ENCODE measurements at regions not wholly inside any gene's neighbourhood (a gene's known extent, or its start where the extent isn't known, plus 50 kb on each side); places are given as distances from the start of the nearest gene placed in this dataset.
"Not testable (repeated sequence)": the region's sequence is repeated elsewhere in the genome, so short reads cannot be mapped to it uniquely, and the experiment has no call there.

DNA sequence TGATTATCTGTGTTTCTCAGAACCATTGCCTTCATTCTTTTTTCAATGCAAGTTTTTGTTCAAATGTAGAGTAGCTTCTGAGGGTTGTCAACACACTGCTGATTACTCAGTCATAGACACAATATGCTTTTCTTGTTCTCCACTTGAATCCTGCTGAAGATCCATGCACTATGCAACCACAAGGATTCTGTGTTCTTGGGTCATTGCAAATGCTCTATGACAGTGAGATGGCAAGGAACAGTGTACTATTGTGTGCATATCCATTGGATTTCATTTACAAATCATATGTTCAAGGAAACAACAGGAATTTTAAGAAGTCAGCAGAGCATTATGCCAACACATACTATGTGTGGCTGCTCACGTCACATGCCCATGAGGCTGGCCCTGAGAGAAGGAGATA, 1590.2 kb downstream of the EFNA5 start:
- H3K4me3 ChIP-seq: no peak overlapping the region
- no peaks in the 10 kb centered on the region for H3K36me3 ChIP-seq (ENCODE audit: insufficient read depth, low read length)
- no peak overlapping the region for H3K9ac ChIP-seq (ENCODE audit: insufficient read length)
- no peak overlapping the region for H3K27ac ChIP-seq
- no peak for TF ChIP-seq FOXP2 (optimal IDR thresholded peaks at IDR 0.05; ENCODE audit: control extremely low read depth, extremely low read length, insufficient read depth)
- TF ChIP-seq EZH2 (IDR thresholded peaks at IDR 0.05): no peak
- TF ChIP-seq POLR2AphosphoS5 (IDR thresholded peaks at IDR 0.05; ENCODE audit: borderline replicate concordance, low read depth, low read length): no peak
- no peaks in the 10 kb centered on the region for H3K9me3 ChIP-seq (ENCODE audit: low read depth, low read length)
- DNase-seq (ENCODE audit: low read depth, low spot score): no peak

DNA sequence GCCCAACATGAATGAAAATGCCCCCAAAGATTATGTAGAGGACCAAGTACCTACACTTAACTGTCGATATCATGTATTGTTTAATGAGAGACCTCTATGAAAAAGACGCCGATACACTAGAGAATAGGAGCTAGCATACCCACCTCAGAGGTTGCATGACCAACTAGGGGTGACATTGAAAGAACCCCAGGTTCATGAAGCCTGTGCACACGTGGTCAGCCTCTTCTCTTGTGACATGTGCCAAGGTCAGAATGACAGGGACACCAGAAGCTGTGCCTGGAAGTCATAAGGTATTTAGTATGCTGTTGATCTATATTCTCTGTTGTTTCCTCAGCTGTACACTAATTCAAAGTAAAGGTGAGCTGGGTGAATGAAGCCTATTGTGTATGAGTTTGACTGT, 1594.1 kb downstream of the EFNA5 start:
- Histone ChIP-seq H3K27ac (no peak overlapping the region), H3K4me3 (no peak overlapping the region), H3K36me3 (ENCODE audit: insufficient read depth, low read length) (no peaks in the 10 kb centered on the region), H3K9ac (ENCODE audit: insufficient read length) (no peak overlapping the region), H3K9me3 (ENCODE audit: low read depth, low read length) (no peaks in the 10 kb centered on the region)
- DNase-seq (ENCODE audit: low read depth, low spot score): no peak
- no peak for TF ChIP-seq FOXP2 (optimal IDR thresholded peaks at IDR 0.05; ENCODE audit: control extremely low read depth, extremely low read length, insufficient read depth)
- TF ChIP-seq EZH2 (IDR thresholded peaks at IDR 0.05): no peak
- no peak for TF ChIP-seq POLR2AphosphoS5 (IDR thresholded peaks at IDR 0.05; ENCODE audit: borderline replicate concordance, low read depth, low read length)

GRCh38 chr5:106072208-106072607, 1598.5 kb downstream of the EFNA5 start:
- no peak for DNase-seq (ENCODE audit: low read depth, low spot score)

GRCh38 chr5:106047341-106047740, 1623.4 kb downstream of the EFNA5 start:
- Histone ChIP-seq H3K36me3 (ENCODE audit: insufficient read depth, low read length) (no peaks in the 10 kb centered on the region), H3K9me3 (ENCODE audit: low read depth, low read length) (no peaks in the 10 kb centered on the region), H3K4me3 (no peak overlapping the region), H3K9ac (ENCODE audit: insufficient read length) (no peak overlapping the region), H3K27ac (no peak overlapping the region)
- DNase-seq (ENCODE audit: low read depth, low spot score): no peak
- TF ChIP-seq EZH2 (IDR thresholded peaks at IDR 0.05) (no peak), POLR2AphosphoS5 (IDR thresholded peaks at IDR 0.05; ENCODE audit: borderline replicate concordance, low read depth, low read length) (no peak), FOXP2 (optimal IDR thresholded peaks at IDR 0.05; ENCODE audit: control extremely low read depth, extremely low read length, insufficient read depth) (no peak)

More at GRCh38 chr5:106072208-106072607, 1598.5 kb downstream of the EFNA5 start:
- H3K9me3 ChIP-seq (ENCODE audit: low read depth, low read length): no peaks in the 10 kb centered on the region
- no peak for TF ChIP-seq EZH2 (IDR thresholded peaks at IDR 0.05)
- TF ChIP-seq POLR2AphosphoS5 (IDR thresholded peaks at IDR 0.05; ENCODE audit: borderline replicate concordance, low read depth, low read length): no peak
- TF ChIP-seq FOXP2 (optimal IDR thresholded peaks at IDR 0.05; ENCODE audit: control extremely low read depth, extremely low read length, insufficient read depth): no peak
- H3K9ac ChIP-seq (ENCODE audit: insufficient read length): no peak overlapping the region
- H3K36me3 ChIP-seq (ENCODE audit: insufficient read depth, low read length): no peaks in the 10 kb centered on the region
- no peak overlapping the region for H3K4me3 ChIP-seq
- H3K27ac ChIP-seq: no peak overlapping the region

GRCh38 chr5:106032069-106032468, 1638.7 kb downstream of the EFNA5 start:
- H3K36me3 ChIP-seq (ENCODE audit: insufficient read depth, low read length); H3K9ac ChIP-seq (ENCODE audit: insufficient read length); DNase-seq (ENCODE audit: low read depth, low spot score); H3K4me3 ChIP-seq; H3K27ac ChIP-seq; H3K9me3 ChIP-seq (ENCODE audit: low read depth, low read length): not testable (repeated sequence)

DNA sequence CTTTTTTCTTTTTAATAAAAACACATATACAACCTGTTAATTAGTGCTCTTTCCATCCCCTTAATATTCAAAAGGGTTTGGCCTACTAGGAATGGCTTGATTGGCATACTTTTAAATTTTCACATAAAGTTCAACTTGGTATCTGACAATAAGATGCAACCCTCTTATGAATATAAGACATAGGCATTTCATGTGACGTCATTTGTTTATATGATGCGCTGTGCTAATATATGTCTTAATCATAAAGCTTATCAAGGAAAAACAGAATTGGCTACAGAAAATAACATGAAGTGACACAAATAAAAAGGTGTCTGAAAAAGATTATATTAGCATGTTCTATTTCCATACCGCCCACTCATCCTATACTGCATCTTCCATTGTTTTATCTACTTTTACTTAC, 1642.4 kb downstream of the EFNA5 start:
- H3K27ac ChIP-seq: no peak overlapping the region
- no peaks in the 10 kb centered on the region for H3K36me3 ChIP-seq (ENCODE audit: insufficient read depth, low read length)
- TF ChIP-seq POLR2AphosphoS5 (IDR thresholded peaks at IDR 0.05; ENCODE audit: borderline replicate concordance, low read depth, low read length) (no peak), FOXP2 (optimal IDR thresholded peaks at IDR 0.05; ENCODE audit: control extremely low read depth, extremely low read length, insufficient read depth) (no peak)
- no peak overlapping the region for H3K9ac ChIP-seq (ENCODE audit: insufficient read length)
- no peak for DNase-seq (ENCODE audit: low read depth, low spot score)
- no peaks in the 10 kb centered on the region for H3K9me3 ChIP-seq (ENCODE audit: low read depth, low read length)
- no peak overlapping the region for H3K4me3 ChIP-seq

DNA sequence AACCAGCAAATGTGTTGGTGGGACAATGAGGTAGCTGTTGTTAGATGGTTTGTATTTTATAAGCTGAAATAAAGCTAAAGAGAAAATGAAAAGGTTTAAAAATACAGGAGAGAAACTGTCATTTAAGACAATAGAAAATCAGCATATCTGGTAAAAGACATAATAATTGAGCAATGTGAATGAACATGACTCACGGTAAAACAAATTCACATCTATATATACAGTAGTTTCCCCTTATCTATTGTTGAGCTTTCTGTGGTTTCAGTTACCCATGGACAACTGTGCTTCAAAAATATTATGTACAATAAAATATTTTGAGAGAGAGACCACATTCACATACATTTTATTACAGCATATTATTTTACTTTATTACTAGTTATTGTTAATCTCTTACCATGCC, 1649.8 kb downstream of the EFNA5 start:
- no peak overlapping the region for H3K9ac ChIP-seq (ENCODE audit: insufficient read length)
- TF ChIP-seq POLR2AphosphoS5 (IDR thresholded peaks at IDR 0.05; ENCODE audit: borderline replicate concordance, low read depth, low read length) (no peak), EZH2 (IDR thresholded peaks at IDR 0.05) (no peak), FOXP2 (optimal IDR thresholded peaks at IDR 0.05; ENCODE audit: control extremely low read depth, extremely low read length, insufficient read depth) (no peak)
- no peak for DNase-seq (ENCODE audit: low read depth, low spot score)

GRCh38 chr5:106019261-106019660, 1651.5 kb downstream of the EFNA5 start:
- DNase-seq (ENCODE audit: low read depth, low spot score): no peak
- no peak overlapping the region for H3K27ac ChIP-seq

More for the DNA sequence above, 1649.8 kb downstream of the EFNA5 start:
- Histone ChIP-seq H3K4me3 (no peak overlapping the region), H3K36me3 (ENCODE audit: insufficient read depth, low read length) (no peaks in the 10 kb centered on the region), H3K9me3 (ENCODE audit: low read depth, low read length) (no peaks in the 10 kb centered on the region), H3K27ac (no peak overlapping the region)

DNA sequence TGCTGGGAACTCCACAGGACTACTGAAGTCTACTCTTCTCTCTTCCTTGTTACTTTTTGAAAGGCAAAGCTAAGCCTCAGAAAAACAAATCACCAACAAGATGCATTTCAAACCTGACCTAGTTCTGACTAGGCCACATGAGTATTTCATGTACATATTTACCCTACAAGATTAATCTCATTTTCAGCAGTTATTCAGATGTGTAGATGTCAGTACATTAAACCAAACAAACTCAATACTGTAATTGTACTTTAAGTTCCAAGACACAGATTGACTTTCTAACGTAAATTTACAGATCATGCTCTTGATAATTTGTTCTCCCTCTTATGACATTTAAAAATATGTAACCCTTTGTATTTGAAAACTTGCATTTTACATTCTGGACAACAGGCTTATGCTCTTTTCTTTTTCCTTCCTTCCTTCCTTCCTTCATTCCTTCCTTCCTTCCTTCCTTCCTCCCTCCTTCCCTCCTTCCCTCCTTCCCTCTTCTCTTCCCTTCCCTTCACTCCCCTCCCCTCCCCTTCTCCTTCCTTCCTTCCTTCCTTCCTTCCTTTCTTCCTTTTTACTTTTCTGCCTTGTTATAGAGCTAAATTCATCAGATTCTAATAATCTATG, 1653.4 kb downstream of the EFNA5 start:
- Histone ChIP-seq H3K36me3 (ENCODE audit: insufficient read depth, low read length) (no peaks in the 10 kb centered on the region), H3K27ac (peak overlapping the region; percentile 95), H3K9me3 (ENCODE audit: low read depth, low read length) (no peaks in the 10 kb centered on the region), H3K9ac (ENCODE audit: insufficient read length) (peak overlapping the region; percentile 40), H3K4me3 (no peak overlapping the region)
- peak; percentile 42 for DNase-seq (ENCODE audit: low read depth, low spot score)
- TF ChIP-seq FOXP2 (optimal IDR thresholded peaks at IDR 0.05; ENCODE audit: control extremely low read depth, extremely low read length, insufficient read depth): no peak
- TF ChIP-seq EZH2 (IDR thresholded peaks at IDR 0.05): no peak
- TF ChIP-seq POLR2AphosphoS5 (IDR thresholded peaks at IDR 0.05; ENCODE audit: borderline replicate concordance, low read depth, low read length): no peak

More at GRCh38 chr5:106019261-106019660, 1651.5 kb downstream of the EFNA5 start:
- H3K9me3 ChIP-seq (ENCODE audit: low read depth, low read length): no peaks in the 10 kb centered on the region
- no peaks in the 10 kb centered on the region for H3K36me3 ChIP-seq (ENCODE audit: insufficient read depth, low read length)
- H3K4me3 ChIP-seq: no peak overlapping the region
- no peak overlapping the region for H3K9ac ChIP-seq (ENCODE audit: insufficient read length)
- TF ChIP-seq POLR2AphosphoS5 (IDR thresholded peaks at IDR 0.05; ENCODE audit: borderline replicate concordance, low read depth, low read length) (no peak), EZH2 (IDR thresholded peaks at IDR 0.05) (no peak), FOXP2 (optimal IDR thresholded peaks at IDR 0.05; ENCODE audit: control extremely low read depth, extremely low read length, insufficient read depth) (no peak)

Data from SK-N-MC (cell line).